Testis (tissue), 2 donors: ENCODE measurements at regions not wholly inside any gene's neighbourhood (a gene's known extent, or its start where the extent isn't known, plus 50 kb on each side); places are given as distances from the start of the nearest gene placed in this dataset.

Experiments
- DNase-seq: peaks from one replicate; pipeline ENCODE4 v3.0.0-alpha.2; 2019
- H3K27ac ChIP-seq, 2 donors: fragments of 200-600 bp; sonication (generic); one replicate each; pipeline ENCODE4 v1.5.1; 2019
- H3K27me3 ChIP-seq: fragments of 200-600 bp; sonication (generic); one replicate; pipeline ENCODE4 v1.5.1; 2019
- H3K36me3 ChIP-seq: fragments of 200-600 bp; sonication (generic); one replicate; pipeline ENCODE4 v1.5.1; 2017; ENCODE audit warnings: low read depth; ENCODE audit errors: missing control alignments
- H3K4me1 ChIP-seq: fragments of 200-600 bp; sonication (generic); one replicate; pipeline ENCODE4 v1.5.1; 2019
- H3K4me3 ChIP-seq, 2 donors: fragments of 200-600 bp; sonication (generic); one replicate each; pipeline ENCODE4 v1.5.1; 2017 to 2019
- H3K9me3 ChIP-seq: fragments of 200-600 bp; sonication (generic); one replicate; pipeline ENCODE4 v1.5.1; 2017
- POLR2A ChIP-seq: fragments of 450-650 bp; IDR thresholded peaks from one replicate; pipeline ENCODE4 v1.6.1; 2017; ENCODE audit warnings: antibody characterized with exemption, mild to moderate bottlenecking, moderate library complexity
- WGBS, 2 donors: methylation state at CpG; one replicate each; pipeline ENCODE4 v1.1.5; 2018; 5-methylcytosine and 5-hydroxymethylcytosine counted together
- intact Hi-C: fragments of 100-400 bp; cut with DNase I; formaldehyde crosslinking; loops from one replicate; pipeline ENCODE4 v1.15.1; 2023; ENCODE audit warnings: low total_unique reads
- TF ChIP-seq, protein P1 (sequence below), 3 experiments: fragments of 450-650 bp in 2 of 3; fragments of 200-600 bp in 1 of 3; sonication (generic) in 1 of 3; IDR thresholded peaks; one replicate each; pipeline ENCODE4 v1.5.1; 2016 to 2019; ENCODE audit warnings: antibody characterized with exemption in 3 of 3, mild to moderate bottlenecking in 2 of 3, moderate library complexity in 1 of 3

- intact Hi-C loops, result no loop called here
- Histone ChIP-seq H3K27me3 (no peaks in the 10 kb centered on the region), H3K9me3 (no peaks in the 10 kb centered on the region), H3K27ac (no peak overlapping the region), H3K36me3 (no peaks in the 10 kb centered on the region), H3K4me3 (no peak overlapping the region), H3K4me1 (no peaks in the 10 kb centered on the region)
- WGBS, 2 donors, result 43 to 63% methylated on average over 2 of the region's 2 CpGs
- TF ChIP-seq, protein P1, sequence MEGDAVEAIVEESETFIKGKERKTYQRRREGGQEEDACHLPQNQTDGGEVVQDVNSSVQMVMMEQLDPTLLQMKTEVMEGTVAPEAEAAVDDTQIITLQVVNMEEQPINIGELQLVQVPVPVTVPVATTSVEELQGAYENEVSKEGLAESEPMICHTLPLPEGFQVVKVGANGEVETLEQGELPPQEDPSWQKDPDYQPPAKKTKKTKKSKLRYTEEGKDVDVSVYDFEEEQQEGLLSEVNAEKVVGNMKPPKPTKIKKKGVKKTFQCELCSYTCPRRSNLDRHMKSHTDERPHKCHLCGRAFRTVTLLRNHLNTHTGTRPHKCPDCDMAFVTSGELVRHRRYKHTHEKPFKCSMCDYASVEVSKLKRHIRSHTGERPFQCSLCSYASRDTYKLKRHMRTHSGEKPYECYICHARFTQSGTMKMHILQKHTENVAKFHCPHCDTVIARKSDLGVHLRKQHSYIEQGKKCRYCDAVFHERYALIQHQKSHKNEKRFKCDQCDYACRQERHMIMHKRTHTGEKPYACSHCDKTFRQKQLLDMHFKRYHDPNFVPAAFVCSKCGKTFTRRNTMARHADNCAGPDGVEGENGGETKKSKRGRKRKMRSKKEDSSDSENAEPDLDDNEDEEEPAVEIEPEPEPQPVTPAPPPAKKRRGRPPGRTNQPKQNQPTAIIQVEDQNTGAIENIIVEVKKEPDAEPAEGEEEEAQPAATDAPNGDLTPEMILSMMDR (IDR thresholded peaks at IDR 0.05), result no peak
- TF ChIP-seq POLR2A, result no peak
- no peak for DNase-seq
These were observed 245.4 kb upstream of the SPRY2 start for GRCh38 chr13:80586356-80586755.

GRCh38 chr13:80585531-80585930, 244.6 kb upstream of the SPRY2 start:
- DNase-seq, result no peak
- intact Hi-C loops, result no loop called here
- 89 to 92% methylated on average over 1 of the region's 1 CpG for WGBS, 2 donors
- no peaks in the 10 kb centered on the region for H3K36me3 ChIP-seq
- no peak for TF ChIP-seq POLR2A
- TF ChIP-seq, protein P1 (IDR thresholded peaks at IDR 0.05), result no peak
- no peaks in the 10 kb centered on the region for H3K27me3 ChIP-seq
- no peak overlapping the region for H3K27ac ChIP-seq
- no peaks in the 10 kb centered on the region for H3K9me3 ChIP-seq
- H3K4me1 ChIP-seq, result no peaks in the 10 kb centered on the region
- no peak overlapping the region for H3K4me3 ChIP-seq

DNA sequence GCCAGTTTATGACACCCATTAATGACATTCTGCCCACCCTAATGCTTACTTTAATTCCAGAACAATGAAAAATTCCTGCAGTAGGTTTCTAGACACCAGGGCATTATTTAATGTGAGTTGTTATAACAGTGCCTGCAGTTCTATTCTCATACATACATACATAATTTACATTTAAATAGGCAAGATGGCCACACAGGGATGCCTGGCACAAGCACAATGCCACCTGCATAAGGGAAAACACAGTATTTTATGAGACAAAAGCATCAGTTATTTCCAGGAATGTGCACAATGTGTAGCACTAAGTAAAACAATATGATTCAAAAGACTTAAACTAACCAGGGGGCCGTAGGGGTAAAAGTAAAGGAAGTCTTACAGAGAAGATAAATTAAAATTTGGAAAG, 243.9 kb upstream of the SPRY2 start:
- Histone ChIP-seq H3K27ac (no peak overlapping the region), H3K27me3 (no peaks in the 10 kb centered on the region), H3K4me1 (no peaks in the 10 kb centered on the region), H3K9me3 (no peaks in the 10 kb centered on the region), H3K4me3 (no peak overlapping the region), H3K36me3 (no peaks in the 10 kb centered on the region)
- DNase-seq, result no peak
- no peak for TF ChIP-seq POLR2A
- TF ChIP-seq, protein P1 (IDR thresholded peaks at IDR 0.05), result no peak
- intact Hi-C loops, result no loop called here
- 88 to 94% methylated on average over 1 of the region's 1 CpG for WGBS, 2 donors

DNA sequence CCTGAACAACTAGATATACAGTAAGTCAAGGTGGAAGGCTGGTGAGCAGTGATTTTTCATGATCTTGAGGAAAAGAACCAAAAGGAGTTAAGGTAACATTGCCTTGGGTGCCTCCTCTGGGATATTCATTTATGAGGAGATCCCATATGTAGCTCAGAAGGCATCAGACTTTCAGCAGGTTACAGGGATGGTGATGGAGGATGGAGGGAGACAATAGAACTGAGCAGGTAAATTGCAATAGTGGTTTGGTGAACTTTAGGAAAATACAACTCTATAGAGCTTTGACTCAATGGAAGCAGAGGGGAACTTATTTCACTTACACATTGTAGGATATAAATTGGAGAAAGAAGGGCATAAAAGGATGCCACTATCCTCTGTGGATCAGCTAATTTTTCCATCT, 243.4 kb upstream of the SPRY2 start:
- H3K9me3 ChIP-seq, result no peaks in the 10 kb centered on the region
- H3K36me3 ChIP-seq, result no peaks in the 10 kb centered on the region
- intact Hi-C loops, result no loop called here
- H3K4me3 ChIP-seq, result no peak overlapping the region
- no peak for TF ChIP-seq POLR2A
- TF ChIP-seq, protein P1 (IDR thresholded peaks at IDR 0.05), result no peak
- H3K27ac ChIP-seq, result no peak overlapping the region
- no peaks in the 10 kb centered on the region for H3K4me1 ChIP-seq
- no peak for DNase-seq
- no peaks in the 10 kb centered on the region for H3K27me3 ChIP-seq

- no peak for DNase-seq
- Histone ChIP-seq H3K27ac (no peak overlapping the region), H3K36me3 (no peaks in the 10 kb centered on the region), H3K9me3 (no peaks in the 10 kb centered on the region), H3K4me1 (no peaks in the 10 kb centered on the region), H3K4me3 (no peak overlapping the region), H3K27me3 (no peaks in the 10 kb centered on the region)
- TF ChIP-seq, protein P1 (IDR thresholded peaks at IDR 0.05), result no peak
- no peak for TF ChIP-seq POLR2A
- 87 to 91% methylated on average over 10 of the region's 10 CpGs for WGBS, 2 donors
- intact Hi-C loops, result no loop called here
These were observed 237.2 kb upstream of the SPRY2 start for GRCh38 chr13:80577926-80578670.
